ENCODE measurements at regions not wholly inside any gene's neighbourhood (a gene's known extent, or its start where the extent isn't known, plus 50 kb on each side); places are given as distances from the start of the nearest gene placed in this dataset.

DNA sequence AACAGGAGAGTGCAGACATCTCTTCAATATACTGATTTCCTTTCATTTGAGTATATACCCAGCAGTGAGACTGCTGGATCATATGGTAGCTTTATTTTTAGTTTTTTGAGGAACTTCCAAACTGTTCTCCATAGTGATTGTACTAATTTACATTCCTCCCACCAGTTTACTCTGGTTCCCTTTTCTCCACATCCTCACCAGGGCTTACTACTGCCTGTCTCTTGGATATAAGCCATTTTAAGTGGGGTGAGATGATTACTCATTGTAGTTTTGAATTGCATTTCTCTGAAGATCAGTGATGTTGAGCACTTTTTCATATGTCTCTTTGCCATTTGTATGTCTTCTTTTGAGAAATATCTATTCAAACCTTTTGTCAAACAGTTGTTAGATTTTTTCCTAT is 64.9 kb upstream of the HMGCLL1 start:
- DNase-seq (ENCODE audit: low read depth) = no peak
- TF ChIP-seq, protein P1, sequence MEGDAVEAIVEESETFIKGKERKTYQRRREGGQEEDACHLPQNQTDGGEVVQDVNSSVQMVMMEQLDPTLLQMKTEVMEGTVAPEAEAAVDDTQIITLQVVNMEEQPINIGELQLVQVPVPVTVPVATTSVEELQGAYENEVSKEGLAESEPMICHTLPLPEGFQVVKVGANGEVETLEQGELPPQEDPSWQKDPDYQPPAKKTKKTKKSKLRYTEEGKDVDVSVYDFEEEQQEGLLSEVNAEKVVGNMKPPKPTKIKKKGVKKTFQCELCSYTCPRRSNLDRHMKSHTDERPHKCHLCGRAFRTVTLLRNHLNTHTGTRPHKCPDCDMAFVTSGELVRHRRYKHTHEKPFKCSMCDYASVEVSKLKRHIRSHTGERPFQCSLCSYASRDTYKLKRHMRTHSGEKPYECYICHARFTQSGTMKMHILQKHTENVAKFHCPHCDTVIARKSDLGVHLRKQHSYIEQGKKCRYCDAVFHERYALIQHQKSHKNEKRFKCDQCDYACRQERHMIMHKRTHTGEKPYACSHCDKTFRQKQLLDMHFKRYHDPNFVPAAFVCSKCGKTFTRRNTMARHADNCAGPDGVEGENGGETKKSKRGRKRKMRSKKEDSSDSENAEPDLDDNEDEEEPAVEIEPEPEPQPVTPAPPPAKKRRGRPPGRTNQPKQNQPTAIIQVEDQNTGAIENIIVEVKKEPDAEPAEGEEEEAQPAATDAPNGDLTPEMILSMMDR (conservative IDR thresholded peaks at IDR 0.05; ENCODE audit: low read depth, low read length) = no peak
- no peak overlapping the region for H3K4me3 ChIP-seq (ENCODE audit: low read depth, low read length)

DNA sequence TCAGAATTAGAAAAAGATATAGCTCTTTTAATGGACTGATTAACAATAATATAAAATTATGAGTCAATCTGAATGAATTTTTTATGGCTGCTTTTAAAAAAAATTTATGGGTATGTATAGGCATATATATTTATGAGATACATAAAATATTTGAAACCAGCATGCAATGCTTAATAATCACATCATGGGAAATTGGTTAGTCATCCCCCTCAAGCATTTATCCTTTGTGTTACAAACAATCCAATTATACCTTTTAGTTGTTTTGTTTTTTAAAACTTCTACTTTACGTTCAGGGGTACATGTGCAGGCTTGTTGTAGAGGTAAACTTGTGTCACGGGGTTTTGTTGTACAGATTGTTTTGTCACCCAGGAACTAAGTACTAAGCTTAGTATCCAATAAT is 63.4 kb upstream of the HMGCLL1 start:
- DNase-seq (ENCODE audit: low read depth) = no peak
- TF ChIP-seq, protein P1 (conservative IDR thresholded peaks at IDR 0.05; ENCODE audit: low read depth, low read length) = no peak
- no peak overlapping the region for H3K4me3 ChIP-seq (ENCODE audit: low read depth, low read length)

DNA sequence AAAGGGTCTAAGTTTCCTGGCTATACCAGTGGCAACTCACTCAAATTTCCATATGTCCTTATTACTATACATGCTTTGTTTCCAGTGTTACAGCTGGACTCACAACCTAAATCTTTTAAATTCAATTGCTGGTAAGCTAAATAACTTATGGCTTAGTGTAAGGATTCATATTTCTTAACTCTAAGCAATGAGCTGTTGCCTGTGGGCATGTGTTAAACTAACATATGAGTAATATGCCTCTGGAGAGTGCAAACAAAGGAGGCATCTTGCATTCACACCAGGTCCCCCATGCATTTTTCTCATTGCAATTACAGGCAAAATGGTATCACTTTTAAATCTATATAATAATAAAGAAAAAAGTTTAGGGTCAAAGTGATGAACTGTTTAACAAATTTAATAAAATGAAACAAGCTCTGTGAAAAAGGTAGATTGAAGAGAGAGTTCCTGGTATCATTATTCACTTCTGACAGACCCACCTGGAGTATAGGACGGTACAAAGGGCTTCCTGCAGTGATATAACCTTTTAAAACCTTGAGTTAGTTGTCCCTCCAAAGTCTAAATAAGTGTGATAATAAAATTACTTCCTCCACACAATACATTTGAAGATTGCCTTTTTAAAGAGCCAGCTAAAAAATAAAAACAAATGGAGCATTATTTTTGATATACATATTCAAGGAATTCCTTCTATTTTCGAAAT is 57.6 kb upstream of the HMGCLL1 start:
- DNase-seq (ENCODE audit: low read depth) = no peak
- TF ChIP-seq, protein P1 (conservative IDR thresholded peaks at IDR 0.05; ENCODE audit: low read depth, low read length) = no peak
- no peak overlapping the region for H3K4me3 ChIP-seq (ENCODE audit: low read depth, low read length)

DNA sequence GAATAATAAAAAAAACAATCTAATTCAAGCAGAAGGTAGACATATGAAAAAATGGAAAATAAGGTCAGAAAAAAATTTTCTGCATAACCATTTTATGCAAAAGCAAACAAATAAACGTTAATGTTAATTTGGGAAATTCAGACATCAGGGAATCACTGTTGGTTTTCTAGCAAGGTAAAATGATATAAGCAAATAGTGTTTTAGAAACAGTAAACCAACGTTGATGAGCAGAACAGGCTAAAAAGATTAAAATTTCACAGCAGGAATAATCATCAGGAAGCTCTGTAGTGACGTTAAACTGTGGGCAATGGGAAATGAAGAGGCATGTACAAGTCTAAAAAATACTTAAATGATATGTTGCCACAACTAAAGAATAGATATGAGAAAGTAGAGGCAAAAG is 54.5 kb upstream of the HMGCLL1 start:
- H3K4me3 ChIP-seq (ENCODE audit: low read depth, low read length) = no peak overlapping the region
- TF ChIP-seq, protein P1 (conservative IDR thresholded peaks at IDR 0.05; ENCODE audit: low read depth, low read length) = no peak
- no peak for DNase-seq (ENCODE audit: low read depth)

DNA sequence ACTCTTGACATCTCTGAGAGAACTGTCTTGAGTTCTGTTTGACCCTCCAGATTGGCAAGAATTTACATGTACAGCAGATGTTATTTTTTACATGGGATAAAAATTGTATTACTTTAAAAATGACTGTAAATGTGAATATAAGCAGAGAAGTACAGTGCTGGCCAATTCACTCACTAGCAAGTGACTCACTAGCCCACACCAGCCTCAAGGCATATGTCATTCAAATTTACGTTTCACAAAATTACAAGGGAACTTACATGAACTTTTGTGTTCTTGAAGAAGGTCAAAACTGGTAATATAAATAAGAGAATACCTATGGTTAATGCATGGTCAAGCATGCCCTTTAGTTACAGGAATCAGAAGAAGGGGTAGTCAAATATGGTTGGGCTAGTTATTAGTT is 54.0 kb upstream of the HMGCLL1 start:
- TF ChIP-seq, protein P1 (conservative IDR thresholded peaks at IDR 0.05; ENCODE audit: low read depth, low read length) = no peak
- no peak overlapping the region for H3K4me3 ChIP-seq (ENCODE audit: low read depth, low read length)
- no peak for DNase-seq (ENCODE audit: low read depth)

Measured in epithelial cell of proximal tubule (primary cell).